ENCODE measurements at regions not wholly inside any gene's neighbourhood (a gene's known extent, or its start where the extent isn't known, plus 50 kb on each side); places are given as distances from the start of the nearest gene placed in this dataset.

DNA sequence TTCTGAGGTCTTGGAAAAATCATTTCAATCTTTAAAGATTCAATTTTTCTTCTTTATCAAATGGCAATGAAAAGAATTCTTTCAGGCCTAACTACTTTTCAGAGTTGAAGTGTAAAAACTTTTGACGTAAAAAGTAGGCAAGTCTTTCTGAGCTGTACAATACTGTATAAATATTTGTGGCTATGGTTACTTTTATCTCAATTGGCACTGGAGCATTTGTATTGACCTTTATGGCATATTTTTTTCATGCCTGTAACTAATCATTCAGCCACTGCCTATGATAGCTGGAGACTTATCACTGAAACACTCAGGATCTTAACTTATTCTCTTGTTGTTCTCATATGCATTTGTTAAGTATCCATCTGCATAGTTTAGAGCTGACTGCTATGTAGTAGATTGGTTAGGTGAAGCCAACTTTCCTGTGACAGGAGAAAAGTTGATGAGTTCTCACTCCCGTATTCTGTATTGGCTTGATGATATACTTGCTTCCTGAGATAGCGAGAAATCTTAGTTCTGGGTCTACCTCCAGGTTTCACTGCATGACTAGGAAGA is 290.4 kb upstream of the TBL1XR1 start:
- Histone ChIP-seq H3F3A (ENCODE audit: insufficient read depth, low read length, poor library complexity, severe bottlenecking) (no peaks in the 10 kb centered on the region), H3K27ac (ENCODE audit: low read length) (no peak overlapping the region), H3K79me2 (replicated peaks; ENCODE audit: insufficient read depth, low read length) (no peaks in the 10 kb centered on the region), H3K9me3 (ENCODE audit: low read length) (no peaks in the 10 kb centered on the region), H3K36me3 (ENCODE audit: insufficient read depth, low read length) (no peaks in the 10 kb centered on the region), H3K27me3 (ENCODE audit: insufficient read depth, low read depth, low read length) (no peaks in the 10 kb centered on the region), H3K4me3 (ENCODE audit: low read length) (no peak overlapping the region), H2AFZ (ENCODE audit: low read depth, low read length) (no peak overlapping the region), H3K9ac (ENCODE audit: low read length) (no peak overlapping the region), H3K4me2 (ENCODE audit: low read length) (no peak overlapping the region), H4K20me1 (ENCODE audit: insufficient read depth) (no peaks in the 10 kb centered on the region), H3K9me2 (ENCODE audit: insufficient read depth, low read length) (no peaks in the 10 kb centered on the region)
- TF ChIP-seq MXI1 (conservative IDR thresholded peaks at IDR 0.05; ENCODE audit: poor library complexity, severe bottlenecking) (no peak), CTCF (IDR thresholded peaks at IDR 0.05; ENCODE audit: poor library complexity, severe bottlenecking) (no peak), EP300 (conservative IDR thresholded peaks at IDR 0.05; ENCODE audit: poor library complexity, severe bottlenecking) (no peak), TAF1 (IDR thresholded peaks at IDR 0.05; ENCODE audit: low read depth) (no peak), EZH2 (IDR thresholded peaks at IDR 0.05; ENCODE audit: borderline replicate concordance, insufficient read depth, low read length, poor library complexity, severe bottlenecking) (no peak)

DNA sequence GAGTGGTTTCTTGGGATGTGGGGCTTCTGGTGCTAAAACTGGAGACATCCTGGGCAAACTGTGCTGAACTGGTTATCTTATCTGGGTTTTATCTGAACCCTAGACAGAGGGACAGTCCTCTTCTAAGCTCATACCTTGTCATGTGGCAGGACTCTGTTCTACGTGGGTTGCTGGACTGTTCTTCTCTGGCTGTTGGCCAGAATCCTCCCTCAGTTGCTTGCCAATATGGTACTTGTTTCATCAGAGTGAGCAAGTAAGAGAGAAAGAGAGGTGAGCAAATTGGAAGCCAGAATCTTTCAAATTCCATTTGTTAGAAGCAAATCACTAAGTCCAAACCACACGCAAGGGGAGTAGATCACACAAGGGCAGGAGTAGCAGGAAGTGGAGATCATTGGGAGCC is 291.5 kb upstream of the TBL1XR1 start:
- H3K79me2 ChIP-seq (replicated peaks; ENCODE audit: insufficient read depth, low read length) = no peaks in the 10 kb centered on the region
- TF ChIP-seq SMC3 (conservative IDR thresholded peaks at IDR 0.05; ENCODE audit: poor library complexity) (no peak), MXI1 (conservative IDR thresholded peaks at IDR 0.05; ENCODE audit: poor library complexity, severe bottlenecking) (no peak), EZH2 (IDR thresholded peaks at IDR 0.05; ENCODE audit: borderline replicate concordance, insufficient read depth, low read length, poor library complexity, severe bottlenecking) (no peak), RAD21 (conservative IDR thresholded peaks at IDR 0.05) (no peak), TAF1 (IDR thresholded peaks at IDR 0.05; ENCODE audit: low read depth) (no peak), REST (IDR thresholded peaks at IDR 0.05; ENCODE audit: borderline replicate concordance) (no peak)
- H3K9me2 ChIP-seq (ENCODE audit: insufficient read depth, low read length) = no peaks in the 10 kb centered on the region
- no peaks in the 10 kb centered on the region for H4K20me1 ChIP-seq (ENCODE audit: insufficient read depth)
- H3F3A ChIP-seq (ENCODE audit: insufficient read depth, low read length, poor library complexity, severe bottlenecking) = no peaks in the 10 kb centered on the region
- no peak overlapping the region for H3K4me2 ChIP-seq (ENCODE audit: low read length)
- no peaks in the 10 kb centered on the region for H3K27me3 ChIP-seq (ENCODE audit: insufficient read depth, low read depth, low read length)
- no peak overlapping the region for H3K4me3 ChIP-seq (ENCODE audit: low read length)
- no peaks in the 10 kb centered on the region for H3K36me3 ChIP-seq (ENCODE audit: insufficient read depth, low read length)
- no peak overlapping the region for H3K9ac ChIP-seq (ENCODE audit: low read length)
- no peak overlapping the region for H3K27ac ChIP-seq (ENCODE audit: low read length)
- no peak overlapping the region for H2AFZ ChIP-seq (ENCODE audit: low read depth, low read length)
- no peaks in the 10 kb centered on the region for H3K9me3 ChIP-seq (ENCODE audit: low read length)

Data from neural cell (in vitro differentiated cells).